Psoas muscle (tissue), 7 donors: ENCODE measurements at regions not wholly inside any gene's neighbourhood (a gene's known extent, or its start where the extent isn't known, plus 50 kb on each side); places are given as distances from the start of the nearest gene placed in this dataset.

ENCODE experiments used
- ATAC-seq, 4 donors: fragments of 200-7000 bp; cut with Tn5 transposase; one replicate each; pipeline ENCODE4 v1.9.1; 2020; ENCODE audit warnings: moderate library complexity in 3 of 4, mild to moderate bottlenecking in 2 of 4
- DNase-seq, 2 donors: peaks; one replicate each; pipeline ENCODE4 v3.0.0-alpha.2; 2020
- H3K27ac ChIP-seq: fragments of 200-600 bp; one replicate; pipeline ENCODE4 v1.8.0; 2022
- H3K27me3 ChIP-seq, 3 donors: fragments of 200-600 bp in 1 of 3; one replicate each; pipeline versions ENCODE4 v1.6.1 to v1.8.0; 2013 to 2022; ENCODE audit warnings: low read length in 2 of 3, mild to moderate bottlenecking in 2 of 3, moderate library complexity in 1 of 3; ENCODE audit not compliant: insufficient read depth in 3 of 3
- H3K36me3 ChIP-seq, 2 donors: fragments of 200-600 bp in 1 of 2; one replicate each; pipeline versions ENCODE4 v1.6.1 to v1.8.0; 2013 to 2022; ENCODE audit warnings: low read depth in 1 of 2, mild to moderate bottlenecking in 1 of 2, moderate library complexity in 1 of 2; ENCODE audit not compliant: insufficient read depth in 1 of 2
- H3K4me1 ChIP-seq: fragments of 200-600 bp; one replicate; pipeline ENCODE4 v1.8.0; 2022
- H3K4me3 ChIP-seq: fragments of 200-600 bp; one replicate; pipeline ENCODE4 v1.8.0; 2022; ENCODE audit warnings: mild to moderate bottlenecking
- H3K9me3 ChIP-seq: fragments of 200-600 bp; one replicate; pipeline ENCODE4 v1.8.0; 2022
- WGBS, 3 donors: extraction: QIAGEN DNeasy Blood & Tissue Kit; methylation state at CpG; one replicate each; pipeline versions ENCODE4 v1.1.6 to v1.1.7; 2013; 5-methylcytosine and 5-hydroxymethylcytosine counted together
- intact Hi-C, 2 donors: fragments of 100-400 bp; cut with DNase I; formaldehyde crosslinking; loops; one replicate each; pipeline versions ENCODE4 v1.11.0 to v1.14.2; 2022
- TF ChIP-seq, protein P1 (sequence below): fragments of 200-600 bp; IDR thresholded peaks from one replicate; pipeline ENCODE4 v1.8.0; 2022; ENCODE audit warnings: antibody characterized with exemption
- donor health status: healthy with polysubstance abuse.
- donor health status: DM: no; HTN: no; CAD: no; lungs with moderate emphysema.
- donor health status: Bipolar disorder and iron deficiency.
- donor health status: healthy.
- donor health status: DM: yes; HTN: yes; CAD: no.
- donor health status: DM: no; HTN: no; CAD: no.
- donor health status: DM: yes; HTN: yes; CAD: no.

- Histone ChIP-seq H3K27me3 (no peaks in the 10 kb centered on the region), H3K27ac (no peak overlapping the region), H3K36me3 (no peaks in the 10 kb centered on the region), H3K4me3 (no peak overlapping the region), H3K9me3 (no peaks in the 10 kb centered on the region), H3K4me1 (no peaks in the 10 kb centered on the region)
- ATAC-seq (no peak), DNase-seq (no peak)
- intact Hi-C loops = no loop called here
- TF ChIP-seq, protein P1, sequence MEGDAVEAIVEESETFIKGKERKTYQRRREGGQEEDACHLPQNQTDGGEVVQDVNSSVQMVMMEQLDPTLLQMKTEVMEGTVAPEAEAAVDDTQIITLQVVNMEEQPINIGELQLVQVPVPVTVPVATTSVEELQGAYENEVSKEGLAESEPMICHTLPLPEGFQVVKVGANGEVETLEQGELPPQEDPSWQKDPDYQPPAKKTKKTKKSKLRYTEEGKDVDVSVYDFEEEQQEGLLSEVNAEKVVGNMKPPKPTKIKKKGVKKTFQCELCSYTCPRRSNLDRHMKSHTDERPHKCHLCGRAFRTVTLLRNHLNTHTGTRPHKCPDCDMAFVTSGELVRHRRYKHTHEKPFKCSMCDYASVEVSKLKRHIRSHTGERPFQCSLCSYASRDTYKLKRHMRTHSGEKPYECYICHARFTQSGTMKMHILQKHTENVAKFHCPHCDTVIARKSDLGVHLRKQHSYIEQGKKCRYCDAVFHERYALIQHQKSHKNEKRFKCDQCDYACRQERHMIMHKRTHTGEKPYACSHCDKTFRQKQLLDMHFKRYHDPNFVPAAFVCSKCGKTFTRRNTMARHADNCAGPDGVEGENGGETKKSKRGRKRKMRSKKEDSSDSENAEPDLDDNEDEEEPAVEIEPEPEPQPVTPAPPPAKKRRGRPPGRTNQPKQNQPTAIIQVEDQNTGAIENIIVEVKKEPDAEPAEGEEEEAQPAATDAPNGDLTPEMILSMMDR = no peak
- WGBS, 3 donors = 79 to 83% (median 82%) methylated on average over 2 of the region's 2 CpGs
These were observed 1449.4 kb downstream of the CDH11 start for GRCh38 chr16:63672493-63672892.

- Histone ChIP-seq H3K27me3 (no peaks in the 10 kb centered on the region), H3K4me3 (no peak overlapping the region), H3K27ac (no peak overlapping the region), H3K9me3 (no peaks in the 10 kb centered on the region), H3K36me3 (no peaks in the 10 kb centered on the region), H3K4me1 (no peaks in the 10 kb centered on the region)
- TF ChIP-seq, protein P1 = no peak
- DNase-seq (no peak), ATAC-seq (no peak)
- WGBS, 3 donors = 82 to 89% (median 86%) methylated on average over 1 of the region's 1 CpG
- intact Hi-C loops = no loop called here
These were observed 1458.7 kb downstream of the CDH11 start for GRCh38 chr16:63663155-63663554.

DNA sequence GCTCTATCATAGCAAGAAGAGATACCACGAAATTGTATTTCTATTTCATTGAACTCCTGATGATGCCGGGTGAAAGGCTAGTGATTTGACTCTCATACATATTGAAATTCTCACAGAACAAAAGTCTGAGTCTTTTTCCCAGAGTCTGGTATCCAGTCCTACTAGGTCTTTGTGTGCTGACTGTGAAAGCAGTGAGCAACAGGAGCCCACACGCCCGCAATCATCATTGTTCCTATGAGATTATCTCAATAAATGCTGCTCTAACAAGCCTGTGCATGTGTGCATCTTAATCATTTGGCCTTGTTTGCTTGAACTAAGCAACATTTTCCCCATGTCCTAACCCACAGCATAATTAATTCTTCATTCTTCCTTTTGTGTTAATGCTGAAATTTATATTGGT, 1466.0 kb downstream of the CDH11 start:
- Histone ChIP-seq H3K27ac (no peak overlapping the region), H3K36me3 (no peaks in the 10 kb centered on the region), H3K9me3 (no peaks in the 10 kb centered on the region), H3K4me3 (no peak overlapping the region), H3K27me3 (no peaks in the 10 kb centered on the region), H3K4me1 (no peaks in the 10 kb centered on the region)
- intact Hi-C loops = no loop called here
- no peak for ATAC-seq
- WGBS, 3 donors = 73 to 81% (median 77%) methylated on average over 4 of the region's 4 CpGs
- TF ChIP-seq, protein P1 = no peak
- no peak for DNase-seq

- Histone ChIP-seq H3K4me3 (no peak overlapping the region), H3K9me3 (no peaks in the 10 kb centered on the region), H3K4me1 (no peaks in the 10 kb centered on the region), H3K27me3 (no peaks in the 10 kb centered on the region), H3K36me3 (no peaks in the 10 kb centered on the region), H3K27ac (no peak overlapping the region)
- WGBS, 3 donors = 43 to 50% (median 45%) methylated on average over 6 of the region's 6 CpGs
- intact Hi-C loops = no loop called here
- DNase-seq (no peak), ATAC-seq (no peak)
- TF ChIP-seq, protein P1 = no peak
These were observed 1468.6 kb downstream of the CDH11 start for GRCh38 chr16:63653044-63653839.

GRCh38 chr16:63652091-63652490, 1469.8 kb downstream of the CDH11 start:
- H3K27ac ChIP-seq = no peak overlapping the region
- no peak for DNase-seq
- no peaks in the 10 kb centered on the region for H3K4me1 ChIP-seq
- no peaks in the 10 kb centered on the region for H3K36me3 ChIP-seq
- WGBS, 3 donors = 78 to 86% (median 83%) methylated on average over 1 of the region's 1 CpG
- TF ChIP-seq, protein P1 = no peak
- no peaks in the 10 kb centered on the region for H3K27me3 ChIP-seq
- intact Hi-C loops = no loop called here
- ATAC-seq = no peak
- H3K4me3 ChIP-seq = no peak overlapping the region
- H3K9me3 ChIP-seq = no peaks in the 10 kb centered on the region
